GM12874 (cell line): ENCODE measurements at regions not wholly inside any gene's neighbourhood (a gene's known extent, or its start where the extent isn't known, plus 50 kb on each side); places are given as distances from the start of the nearest gene placed in this dataset.

Source experiments
- CTCF ChIP-seq: IDR thresholded peaks from 2 replicates; pipeline ENCODE4 v1.5.1; 2011; ENCODE audit warnings: low read depth, mild to moderate bottlenecking, control low read depth, low read length, moderate library complexity; ENCODE audit not compliant: insufficient read depth

- no peak for TF ChIP-seq CTCF
These were observed 117.5 kb downstream of the DDX1 start for GRCh38 chr2:15708865-15709820.

- TF ChIP-seq CTCF: no peak
These were observed 119.6 kb downstream of the DDX1 start for GRCh38 chr2:15711126-15711860.

GRCh38 chr2:15712551-15713342 lies 121.1 kb downstream of the DDX1 start:
- no peak for TF ChIP-seq CTCF

- no peak for TF ChIP-seq CTCF
These were observed 121.8 kb downstream of the DDX1 start for GRCh38 chr2:15713475-15713874.

GRCh38 chr2:15714002-15714401 lies 122.3 kb downstream of the DDX1 start:
- no peak for TF ChIP-seq CTCF

DNA sequence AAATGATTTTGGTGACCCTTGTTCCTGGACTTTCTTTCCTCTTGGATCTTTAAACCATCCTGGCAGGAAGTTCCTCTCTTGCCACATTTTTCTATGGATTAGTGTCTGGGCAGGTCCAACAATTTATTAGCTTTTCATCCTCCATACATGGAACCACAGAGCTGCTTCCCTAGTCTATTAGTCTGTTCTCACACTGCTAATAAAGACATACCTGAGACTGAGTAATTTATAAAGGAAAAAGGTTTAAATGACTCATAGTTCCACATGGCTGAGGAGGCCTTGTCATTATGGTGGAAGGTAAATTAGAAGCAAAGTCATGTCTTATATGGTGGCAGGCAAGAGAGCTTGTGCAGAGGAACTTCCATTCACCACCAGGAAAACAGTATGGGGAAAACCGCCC lies 122.9 kb downstream of the DDX1 start:
- TF ChIP-seq CTCF: no peak

- TF ChIP-seq CTCF: no peak
These were observed 123.9 kb downstream of the DDX1 start for GRCh38 chr2:15715596-15715995.
